Daoy (cell line): ENCODE measurements at regions not wholly inside any gene's neighbourhood (a gene's known extent, or its start where the extent isn't known, plus 50 kb on each side); places are given as distances from the start of the nearest gene placed in this dataset.
"Not testable (repeated sequence)": the region's sequence is repeated elsewhere in the genome, so short reads cannot be mapped to it uniquely, and the experiment has no call there.

Experiments used
- DNase-seq: peaks from one replicate; pipeline ENCODE4 v3.0.0-alpha.2; 2015; ENCODE audit warnings: low read depth

DNA sequence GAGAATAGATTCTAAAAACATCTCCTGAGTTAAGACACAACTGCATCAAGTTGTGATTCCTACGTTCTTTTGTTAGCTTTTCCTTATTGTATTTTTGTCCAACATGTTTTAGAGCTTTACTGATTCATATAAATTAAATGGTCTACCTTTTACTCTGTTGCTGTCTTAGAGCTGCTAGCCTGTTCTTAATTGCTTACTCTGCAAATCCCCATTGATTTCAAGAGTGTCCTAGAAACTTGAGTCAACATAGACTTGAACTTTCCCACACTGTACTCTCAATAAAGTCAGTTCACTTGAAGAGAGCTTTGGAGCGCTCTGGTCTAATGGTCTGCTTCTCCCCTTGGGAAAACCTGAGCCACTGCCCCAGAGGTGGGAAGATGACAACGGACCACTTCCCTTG, 343.9 kb downstream of the CCER1 start:
- no peak for DNase-seq

DNA sequence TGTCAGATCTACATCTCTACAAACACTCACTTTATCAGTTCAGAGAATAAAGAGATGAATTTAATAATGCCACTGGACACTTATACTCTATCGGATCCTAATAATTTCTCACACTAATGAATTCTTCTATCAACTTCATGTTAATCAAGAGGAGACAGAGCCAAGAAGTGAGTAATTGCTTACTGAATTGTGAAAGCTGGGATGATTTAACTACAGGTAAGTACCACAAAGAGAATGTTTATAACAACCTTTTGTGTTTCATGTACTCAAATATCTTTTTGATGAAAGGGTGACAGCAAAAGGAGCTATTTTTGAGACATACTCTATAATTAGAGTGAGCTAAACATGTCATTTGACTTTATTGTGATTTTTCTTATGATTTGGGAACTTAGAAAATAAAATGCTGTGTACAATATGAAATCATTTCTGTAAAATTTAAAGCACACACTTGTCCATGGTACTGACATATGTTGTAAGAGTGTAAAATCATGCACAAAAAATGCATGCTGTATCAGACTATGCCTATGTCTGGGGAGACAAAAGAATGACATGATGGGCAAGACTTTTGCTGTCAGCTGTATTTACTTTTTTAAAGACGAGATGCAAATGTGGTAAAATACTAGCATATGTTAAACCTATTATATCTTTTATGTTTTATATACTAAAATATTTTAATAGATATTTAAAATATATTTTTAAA, 361.2 kb downstream of the CCER1 start:
- DNase-seq = no peak

DNA sequence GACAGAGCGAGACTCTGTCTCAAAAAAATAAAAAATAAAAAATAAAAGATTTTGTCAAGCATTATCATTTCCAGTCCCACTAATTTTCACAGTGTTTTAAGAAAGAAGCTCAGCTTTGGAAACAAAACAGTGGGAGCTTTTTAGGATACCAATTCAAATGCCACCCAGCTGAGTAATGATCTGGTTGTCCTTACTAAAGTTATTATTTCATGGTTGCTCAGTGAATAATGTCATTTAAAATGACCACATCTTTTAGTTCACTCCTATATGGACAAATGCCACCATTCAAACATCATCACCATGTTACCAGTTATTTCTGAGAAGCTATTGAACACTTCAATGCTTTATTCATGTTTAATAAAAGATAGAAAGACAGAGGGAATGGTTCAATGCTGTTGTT, 365.0 kb downstream of the CCER1 start:
- DNase-seq = no peak

DNA sequence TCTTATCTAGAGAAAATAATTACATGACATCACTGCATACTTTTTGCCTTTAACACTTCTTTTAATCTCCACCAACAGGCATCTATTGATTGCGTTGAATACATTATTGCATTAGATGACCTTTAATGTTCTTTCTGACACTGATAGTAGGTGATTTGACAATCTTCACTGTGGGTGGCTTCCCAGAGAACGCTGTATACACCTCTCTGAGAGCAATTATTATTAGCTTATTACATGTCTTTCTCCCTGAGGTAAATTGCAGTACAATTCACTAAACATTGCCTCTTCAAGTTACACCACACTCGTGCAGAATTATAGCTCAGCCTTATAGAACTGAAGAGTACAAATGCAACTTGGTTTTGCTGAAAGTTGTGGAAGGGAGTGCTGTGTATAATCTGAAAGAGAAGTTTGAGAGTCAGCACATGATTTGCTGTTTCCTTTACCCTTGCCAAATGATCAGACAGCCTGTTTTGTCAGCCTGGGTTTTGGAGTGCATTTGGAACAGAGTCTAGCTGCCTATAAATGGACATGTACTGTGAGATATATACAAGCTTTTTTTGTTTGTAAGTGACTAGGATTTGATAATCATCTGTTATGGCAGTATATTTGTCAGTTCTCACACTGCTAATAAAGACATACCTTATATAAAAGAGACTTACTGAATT, 369.2 kb downstream of the CCER1 start:
- DNase-seq = no peak

DNA sequence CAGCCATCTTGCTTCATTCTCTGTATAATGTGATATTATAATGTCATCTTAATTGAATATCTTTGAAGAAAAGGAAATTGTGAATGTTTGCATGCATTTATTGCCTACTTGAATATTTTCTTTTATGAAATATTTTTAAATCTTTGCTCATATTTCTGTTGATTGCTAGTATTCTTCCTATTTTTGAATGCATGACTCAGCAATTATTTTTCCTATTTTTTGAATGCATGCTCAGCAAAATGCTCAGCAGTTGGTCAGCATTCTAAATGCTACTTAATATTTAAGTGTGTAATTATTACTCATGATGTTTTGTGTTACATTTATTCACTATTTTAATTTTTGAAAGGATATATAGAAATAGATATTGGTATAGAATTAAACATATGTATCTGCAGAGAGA, 378.3 kb downstream of the CCER1 start:
- DNase-seq = no peak

DNA sequence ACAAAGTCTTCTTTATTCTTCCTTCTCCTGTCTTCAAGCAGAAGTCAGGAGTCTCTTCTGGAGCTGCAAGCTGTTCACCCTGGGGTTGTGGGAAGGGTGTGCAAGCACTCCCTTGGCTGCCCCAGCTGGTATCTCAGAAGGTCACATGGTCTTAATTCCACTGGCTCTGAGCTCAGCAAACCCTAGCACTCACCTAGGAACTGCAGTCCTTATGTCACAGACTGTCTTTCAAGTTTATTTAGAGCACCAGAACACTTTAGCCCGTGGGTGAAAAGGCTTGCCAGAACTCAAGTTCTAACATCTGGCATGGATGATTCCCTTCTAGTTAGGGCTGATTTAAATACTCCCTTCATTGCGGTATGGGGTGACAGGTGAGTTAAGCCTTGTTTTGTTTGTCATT, 379.0 kb downstream of the CCER1 start:
- DNase-seq = no peak

DNA sequence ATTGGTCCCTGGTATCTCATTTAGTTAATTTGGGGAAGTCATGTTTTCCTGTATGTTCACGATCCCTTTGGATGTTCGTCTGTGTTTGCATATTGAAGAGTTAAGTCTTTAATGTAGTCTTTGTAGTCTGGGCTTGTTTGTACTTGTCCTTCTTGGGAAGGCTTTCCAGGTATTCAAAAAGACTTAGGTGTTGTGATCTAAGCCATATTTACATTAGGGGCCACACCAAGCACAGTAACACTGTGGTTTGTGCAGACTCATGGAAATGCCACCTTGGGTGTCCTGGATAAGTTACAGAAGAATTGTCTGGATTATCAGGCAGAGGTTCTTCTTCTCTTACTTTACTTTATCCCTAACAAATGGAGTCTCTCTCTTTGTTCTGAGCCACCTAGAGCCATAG, 380.3 kb downstream of the CCER1 start:
- DNase-seq = no peak

DNA sequence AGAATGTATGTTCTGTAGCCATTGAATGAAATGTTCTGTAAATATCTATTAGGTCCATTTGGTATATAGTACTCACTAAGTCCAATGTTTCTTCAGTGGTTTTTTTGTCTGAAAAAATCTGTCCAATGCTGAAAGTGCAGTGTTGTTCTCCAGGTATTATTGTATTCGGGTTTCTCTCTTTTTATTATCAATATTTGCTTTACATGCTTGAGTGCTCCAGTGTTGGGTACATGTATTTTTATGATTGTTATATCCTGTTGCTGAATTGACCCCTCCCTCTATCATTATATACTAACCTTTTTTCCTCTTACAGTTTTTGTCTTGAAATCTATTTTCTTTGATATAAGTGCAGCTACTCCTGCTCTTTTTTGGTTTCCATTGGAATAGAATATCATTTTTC, 382.2 kb downstream of the CCER1 start:
- no peak for DNase-seq

DNA sequence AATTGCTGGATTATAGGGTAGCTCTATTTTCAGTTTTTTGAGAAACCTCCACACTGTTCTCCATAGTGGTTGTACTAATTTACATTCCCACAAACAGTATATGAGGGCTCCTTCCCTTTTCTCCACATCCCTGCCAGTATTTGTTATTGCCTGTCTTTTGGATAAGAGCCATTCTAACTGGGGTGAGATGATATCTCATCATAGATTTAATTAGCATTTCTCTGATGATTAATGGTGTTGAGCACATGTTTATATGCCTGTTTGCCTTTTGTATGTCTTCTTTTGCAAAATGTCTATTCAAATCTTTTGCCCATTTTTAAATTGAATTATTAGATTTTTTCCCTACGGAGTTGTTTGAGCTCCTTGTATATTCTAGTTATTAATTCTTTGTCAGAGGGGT, 385.3 kb downstream of the CCER1 start:
- DNase-seq = no peak

DNA sequence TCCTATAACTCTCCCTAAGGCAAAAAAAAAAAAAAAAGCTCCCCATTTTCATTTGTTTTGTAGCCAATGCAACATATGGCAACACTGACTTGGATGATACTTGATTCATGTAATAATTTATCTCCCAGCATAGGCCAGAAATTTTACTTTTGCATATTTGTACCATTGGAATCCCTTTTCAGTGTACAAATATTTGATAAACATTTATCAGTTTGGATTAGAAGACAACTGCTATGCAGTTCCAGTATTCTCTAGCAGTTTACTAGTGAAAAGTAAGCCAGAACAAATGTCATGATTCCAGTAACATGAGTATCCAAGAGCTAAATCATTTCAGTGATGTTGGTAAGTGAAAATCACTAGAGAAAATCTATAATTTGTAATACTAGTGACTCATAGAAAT, 392.3 kb downstream of the CCER1 start:
- DNase-seq = no peak

DNA sequence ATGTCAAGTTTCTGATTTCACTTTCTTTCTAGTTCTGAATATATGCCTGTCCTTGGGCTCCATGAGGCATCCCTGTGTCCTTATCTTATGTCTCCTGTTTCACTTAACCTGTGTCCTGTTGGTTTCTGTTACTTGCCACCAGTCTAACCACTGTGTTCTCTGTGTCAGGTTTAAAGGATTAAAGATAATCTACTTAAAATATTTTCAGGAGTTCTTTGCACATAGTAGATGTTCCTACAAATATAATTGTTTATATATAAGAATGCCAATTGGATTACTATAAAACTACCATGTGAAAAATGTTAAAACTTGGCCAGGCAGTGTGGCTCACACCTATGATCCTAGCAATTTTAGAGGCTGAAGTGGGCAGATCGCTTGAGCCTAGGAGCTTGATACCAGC, 406.4 kb downstream of the CCER1 start:
- no peak for DNase-seq

DNA sequence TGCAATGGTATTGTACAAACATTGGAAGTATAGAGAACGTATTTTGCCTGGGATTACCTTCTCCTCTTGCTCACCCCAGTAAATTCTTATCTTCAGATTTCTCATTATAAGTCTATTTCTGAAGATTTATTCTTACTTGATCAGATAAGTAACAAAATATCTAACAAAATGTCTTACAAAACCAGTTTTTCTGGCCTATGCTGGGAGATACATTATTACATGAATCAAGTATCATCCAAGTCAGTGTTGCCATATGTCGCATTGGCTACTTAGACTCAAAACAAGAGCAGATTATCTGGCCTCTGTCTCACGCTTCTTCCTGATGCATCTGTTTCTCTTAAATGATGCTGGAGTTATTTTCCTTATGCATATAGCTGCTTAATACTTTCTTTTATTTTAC, 408.5 kb downstream of the CCER1 start:
- no peak for DNase-seq

DNA sequence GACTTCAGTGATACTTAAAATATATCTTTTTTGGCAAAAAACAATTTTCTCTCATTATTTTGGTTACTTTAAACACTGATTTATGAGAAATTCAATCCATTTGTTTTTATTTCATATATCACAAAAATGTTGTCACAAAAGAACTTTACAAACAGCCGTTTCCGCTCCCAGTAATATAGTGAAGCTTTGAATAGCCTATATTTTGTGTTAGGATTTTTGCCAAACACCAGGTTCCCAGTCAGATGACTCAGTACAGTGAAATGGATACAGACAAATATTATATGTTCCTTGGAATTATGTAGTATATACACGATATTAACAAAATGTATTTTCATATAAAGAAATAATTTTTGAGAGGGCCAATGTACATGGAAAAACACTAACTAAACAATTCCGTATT, 411.1 kb downstream of the CCER1 start:
- DNase-seq = no peak

DNA sequence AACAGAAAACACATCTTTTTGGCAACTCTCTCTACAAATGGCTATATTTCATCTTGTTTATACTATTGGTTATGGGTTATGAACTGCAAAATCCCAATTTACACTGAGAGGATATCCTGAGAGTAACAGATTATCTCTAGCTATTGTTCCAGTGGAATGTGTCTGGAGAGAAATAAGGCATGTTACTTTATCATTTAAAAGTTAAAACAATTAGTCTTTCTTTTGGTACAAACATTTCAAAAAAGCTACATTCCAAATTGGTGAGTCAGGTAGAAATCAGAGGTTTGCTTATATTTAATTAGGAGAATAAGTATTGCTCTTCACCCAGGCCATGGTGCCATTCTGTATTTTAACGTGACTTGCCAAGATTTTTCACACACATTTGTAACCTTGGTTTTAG, 411.6 kb downstream of the CCER1 start:
- DNase-seq = no peak

DNA sequence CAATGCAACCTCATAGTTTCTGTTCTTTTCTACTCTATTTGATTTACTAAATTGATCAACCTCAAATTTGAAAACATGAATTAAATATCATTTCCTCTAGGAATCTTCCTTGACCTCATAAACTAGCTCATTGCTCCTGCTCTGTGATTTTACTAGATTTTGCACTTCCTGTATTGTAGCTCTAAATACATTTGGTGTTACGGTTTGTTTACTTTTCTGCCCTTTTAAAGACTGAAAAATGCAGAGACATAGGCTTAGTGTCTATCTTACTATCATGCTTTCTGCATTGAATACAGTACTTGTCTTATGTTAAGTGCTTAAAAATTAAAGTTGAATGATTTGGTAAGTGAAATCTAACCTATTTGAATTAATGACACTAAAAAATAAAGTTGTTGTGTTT, 412.1 kb downstream of the CCER1 start:
- DNase-seq = not testable (repeated sequence)

DNA sequence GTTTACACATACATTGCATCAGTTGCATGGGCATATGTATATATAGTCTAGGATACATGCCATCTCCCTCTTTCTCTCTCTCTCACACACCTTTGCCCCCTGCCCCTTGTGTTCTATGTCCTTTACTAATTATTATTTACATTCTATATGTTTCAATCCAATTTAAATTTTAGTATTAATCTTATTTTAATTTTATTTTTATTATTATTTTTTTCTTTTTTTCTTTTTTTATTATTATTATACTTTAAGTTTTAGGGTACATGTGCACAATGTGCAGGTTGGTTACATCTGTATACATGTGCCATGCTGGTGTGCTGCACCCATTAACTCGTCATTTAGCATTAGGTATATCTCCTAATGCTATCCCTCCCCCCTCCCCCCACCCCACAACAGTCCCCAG, 421.1 kb downstream of the CCER1 start:
- DNase-seq = not testable (repeated sequence)

DNA sequence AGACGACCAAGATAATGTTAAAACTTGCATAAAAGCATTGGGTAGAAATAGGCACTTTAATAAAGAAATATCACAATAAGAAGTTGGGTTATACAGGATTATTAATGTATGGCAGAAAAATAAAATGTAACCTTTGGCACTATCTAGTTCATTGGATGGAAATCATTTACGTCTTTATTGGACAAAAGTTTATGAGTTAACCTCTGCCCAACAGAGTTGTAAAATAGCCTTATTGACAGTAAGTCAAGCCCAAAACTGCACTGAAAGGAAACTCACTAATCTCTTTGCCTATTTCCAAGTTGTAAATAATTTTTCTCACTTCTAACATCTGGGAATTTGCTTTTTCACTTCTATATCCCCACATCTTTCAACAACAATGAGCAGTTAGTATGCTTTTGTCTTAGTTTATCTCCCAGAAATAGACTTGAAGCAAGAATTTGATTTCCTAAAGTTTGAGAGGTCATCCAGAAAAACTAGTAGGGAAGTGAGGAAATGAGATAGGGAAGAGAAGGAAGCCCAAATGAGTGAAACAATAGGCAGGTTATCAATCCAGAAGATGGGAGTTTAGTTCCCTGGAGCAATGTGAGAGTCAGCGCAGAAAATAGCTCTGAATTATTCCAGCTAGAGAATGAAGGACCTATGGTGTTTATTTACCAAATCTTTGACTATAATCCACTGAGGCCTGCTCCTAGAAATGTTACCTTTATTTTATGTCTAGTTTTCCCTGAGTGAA, 434.8 kb downstream of the CCER1 start:
- no peak for DNase-seq

DNA sequence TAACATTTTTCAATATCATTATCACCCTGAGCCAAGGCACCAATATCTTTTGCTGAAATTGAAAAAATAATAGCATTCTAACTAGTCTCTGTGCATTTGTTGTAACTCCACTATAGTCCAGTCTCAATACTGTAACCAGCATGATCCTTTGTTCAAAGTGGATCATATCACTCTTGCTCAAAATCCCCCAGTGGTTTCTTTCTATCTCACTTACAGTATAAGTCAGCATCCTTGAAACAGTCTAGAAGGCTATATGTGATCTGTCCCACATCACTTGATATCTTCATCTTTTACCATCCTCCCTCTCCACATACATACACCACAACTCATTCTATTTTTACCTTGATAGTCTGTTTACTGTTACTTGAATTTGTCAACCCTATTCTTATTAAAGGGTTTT, 435.7 kb downstream of the CCER1 start:
- DNase-seq = no peak

DNA sequence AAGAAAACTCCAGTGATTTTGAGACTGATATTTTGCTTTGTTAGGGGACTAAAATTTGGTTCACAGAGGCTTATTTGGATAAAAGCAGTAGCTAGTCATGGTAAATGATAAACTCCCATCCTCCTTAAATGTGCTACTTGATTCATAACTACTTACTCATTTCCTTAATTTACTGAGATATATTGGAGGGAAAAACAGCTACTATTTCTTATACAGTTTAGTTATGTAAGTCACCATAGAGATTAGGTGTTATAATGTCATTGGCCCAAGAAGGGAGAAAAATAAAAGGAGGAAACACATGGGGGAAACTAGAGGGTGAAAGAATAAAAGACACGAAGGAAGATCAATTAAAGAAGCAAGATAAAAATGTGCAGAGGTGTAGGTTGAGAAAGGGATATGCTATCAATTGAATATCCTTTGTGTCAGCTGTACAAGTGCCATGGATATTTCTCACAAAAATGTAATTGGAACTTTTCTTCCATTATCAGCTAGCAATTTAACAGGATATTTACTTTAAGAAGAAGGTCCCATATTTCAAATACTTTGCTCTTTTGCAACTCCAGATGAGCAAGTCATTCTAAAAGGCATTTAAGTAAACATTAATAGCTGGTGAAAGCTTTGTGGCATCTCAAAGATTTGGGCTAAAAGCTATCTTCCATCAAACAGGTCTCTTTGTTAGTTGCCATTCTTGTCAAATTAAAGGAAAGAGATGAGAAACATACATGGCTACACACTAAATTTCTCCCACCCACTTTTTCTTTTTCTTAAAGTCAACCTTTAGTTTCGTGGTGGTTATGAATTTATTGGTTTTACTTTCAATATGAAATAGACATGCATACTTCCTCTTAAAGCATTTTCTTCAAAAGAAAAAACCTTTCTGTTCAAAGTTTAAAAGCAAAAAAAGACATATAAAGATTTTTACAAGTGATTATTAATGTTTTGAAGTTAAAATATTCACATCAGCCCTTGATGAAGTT, 439.5 kb downstream of the CCER1 start:
- DNase-seq = no peak

DNA sequence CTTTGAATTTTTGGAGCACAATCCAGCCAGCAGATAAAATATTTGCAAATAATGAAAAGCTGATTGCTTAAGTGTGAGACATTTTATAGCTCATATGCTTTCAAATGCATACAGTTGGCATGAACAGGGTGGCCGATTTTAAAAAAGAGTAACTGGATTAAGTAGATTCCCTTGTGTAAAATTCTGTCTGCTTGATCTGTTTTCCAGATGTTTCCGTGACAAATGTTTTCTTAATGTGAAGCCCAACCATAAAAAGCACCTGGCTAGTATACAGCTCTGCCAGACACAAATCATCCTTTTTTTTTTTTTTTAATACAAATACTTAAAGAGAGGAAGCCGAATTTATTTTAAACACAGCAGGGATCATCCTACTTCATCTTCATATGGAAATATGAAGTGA, 440.7 kb downstream of the CCER1 start:
- DNase-seq = no peak

DNA sequence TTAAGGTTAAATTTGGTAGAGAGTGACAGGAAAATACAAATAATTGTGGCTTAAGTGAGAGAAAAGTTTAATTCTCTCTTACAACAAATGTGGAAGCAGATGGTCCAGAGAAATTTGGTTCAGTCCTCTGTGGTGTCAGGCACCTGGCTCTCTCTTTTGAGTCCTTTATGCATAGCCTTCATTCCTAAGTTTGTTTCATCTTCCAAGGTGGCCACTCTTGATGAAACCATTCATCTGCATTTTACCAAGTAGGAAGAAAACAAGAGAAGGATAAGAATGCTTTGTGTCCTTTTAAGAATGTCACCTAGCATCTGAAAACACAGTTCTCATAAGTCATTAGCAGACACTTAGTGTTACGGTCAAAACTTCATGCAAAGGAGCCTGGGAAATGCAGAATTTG, 442.5 kb downstream of the CCER1 start:
- DNase-seq = no peak

DNA sequence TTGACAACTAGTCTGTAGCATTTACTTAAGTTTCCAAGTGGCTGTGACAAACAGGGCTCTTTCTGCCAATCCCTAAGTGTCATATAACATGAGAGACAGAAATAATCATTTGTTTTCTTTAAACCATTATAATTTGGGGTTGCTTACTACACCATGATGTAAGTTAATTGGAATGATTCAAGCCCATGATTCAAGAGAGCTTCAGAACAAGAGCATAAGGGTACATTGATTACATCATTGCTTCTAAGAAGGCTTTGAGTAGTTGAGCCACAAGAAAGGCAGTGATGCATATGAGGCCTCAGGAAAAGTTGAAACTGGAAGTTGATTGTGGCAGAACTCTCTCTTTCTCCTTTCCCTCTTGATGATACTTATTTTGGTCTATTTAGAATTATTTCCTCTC, 444.0 kb downstream of the CCER1 start:
- DNase-seq = no peak
